Esophagus muscularis mucosa (tissue), 3 donors: ENCODE measurements at regions not wholly inside any gene's neighbourhood (a gene's known extent, or its start where the extent isn't known, plus 50 kb on each side); places are given as distances from the start of the nearest gene placed in this dataset.

Source experiments
- EP300 ChIP-seq: sonication (generic); formaldehyde crosslinking; IDR thresholded peaks from one replicate; pipeline ENCODE4 v1.6.1; 2017; ENCODE audit warnings: antibody characterized with exemption
- POLR2AphosphoS5 ChIP-seq, 2 donors: sonication (generic); formaldehyde crosslinking; IDR thresholded peaks; one replicate each; pipeline ENCODE4 v1.6.1; 2017; ENCODE audit warnings: antibody characterized with exemption in 2 of 2

- no peak for TF ChIP-seq POLR2AphosphoS5 (IDR thresholded peaks at IDR 0.05)
- TF ChIP-seq EP300 = no peak
Measured at GRCh38 chr15:38672814-38673670, 108.4 kb upstream of the RASGRP1 start.
